HL-60 (cell line): ENCODE measurements at regions not wholly inside any gene's neighbourhood (a gene's known extent, or its start where the extent isn't known, plus 50 kb on each side); places are given as distances from the start of the nearest gene placed in this dataset.

Source experiments
- DNase-seq, 2 experiments: peaks; one replicate each; pipeline ENCODE4 v3.0.0-alpha.2; 2010 to 2020; ENCODE audit warnings: low read depth in 1 of 2, low spot score in 1 of 2
- H3K27ac ChIP-seq: fragments of 250-450 bp; sonication (Bioruptor Pico); replicated peaks from 2 replicates; pipeline ENCODE4 v1.5.1; 2020; ENCODE audit warnings: mild to moderate bottlenecking, moderate library complexity
- H3K27me3 ChIP-seq: fragments of 250-450 bp; sonication (Bioruptor Pico); 2 replicates; pipeline ENCODE4 v1.5.1; 2021; ENCODE audit warnings: mild to moderate bottlenecking, moderate library complexity; ENCODE audit not compliant: insufficient read depth, poor library complexity, severe bottlenecking
- H3K4me3 ChIP-seq: replicated peaks from 2 replicates; pipeline ENCODE4 v1.5.1; 2011; ENCODE audit warnings: mild to moderate bottlenecking, control low read depth, low read length; ENCODE audit not compliant: insufficient read depth
- CTCF ChIP-seq: IDR thresholded peaks from one replicate; pipeline ENCODE4 v1.5.1; 2011; ENCODE audit warnings: low read length, control low read depth, inconsistent platforms; ENCODE audit not compliant: insufficient read depth
- GABPA ChIP-seq: IDR thresholded peaks from 2 replicates; pipeline ENCODE4 v1.6.1; 2012; ENCODE audit warnings: low read depth
- POLR2AphosphoS5 ChIP-seq: IDR thresholded peaks from 2 replicates; pipeline ENCODE4 v1.6.1; 2012; ENCODE audit warnings: low read depth
- SPI1 ChIP-seq: IDR thresholded peaks from 2 replicates; pipeline ENCODE4 v1.6.1; 2012; ENCODE audit warnings: low read depth, mild to moderate bottlenecking, borderline replicate concordance
- TF ChIP-seq, protein P1 (sequence below): IDR thresholded peaks from 2 replicates; pipeline ENCODE4 v1.6.1; 2012; ENCODE audit warnings: low read depth; ENCODE audit not compliant: insufficient replicate concordance

DNA sequence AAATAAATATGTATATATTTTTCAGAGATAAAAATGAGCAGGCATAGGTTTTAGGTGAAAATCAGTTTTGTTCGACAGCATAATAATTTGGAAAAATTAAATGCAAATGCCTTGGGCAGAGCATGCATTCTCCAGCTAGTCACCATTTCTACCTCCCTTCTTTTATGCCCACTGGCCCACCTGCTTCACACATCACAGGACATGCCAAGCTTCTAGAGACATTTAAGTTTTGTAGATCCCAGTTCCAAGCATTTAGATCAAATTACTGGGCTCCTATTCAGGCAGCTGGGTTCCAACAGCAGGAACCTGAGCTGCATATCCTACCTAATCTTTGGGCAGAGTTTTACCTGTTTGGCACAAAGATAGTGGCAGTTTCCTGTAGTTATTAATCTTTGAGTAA lies 67.6 kb upstream of the SLC38A4 start:
- Histone ChIP-seq H3K4me3 (no peak overlapping the region), H3K27ac (no peak overlapping the region), H3K27me3 (no peaks in the 10 kb centered on the region)
- no peak for DNase-seq
- TF ChIP-seq POLR2AphosphoS5 (no peak), GABPA (no peak), SPI1 (no peak), CTCF (no peak)
- TF ChIP-seq, protein P1, sequence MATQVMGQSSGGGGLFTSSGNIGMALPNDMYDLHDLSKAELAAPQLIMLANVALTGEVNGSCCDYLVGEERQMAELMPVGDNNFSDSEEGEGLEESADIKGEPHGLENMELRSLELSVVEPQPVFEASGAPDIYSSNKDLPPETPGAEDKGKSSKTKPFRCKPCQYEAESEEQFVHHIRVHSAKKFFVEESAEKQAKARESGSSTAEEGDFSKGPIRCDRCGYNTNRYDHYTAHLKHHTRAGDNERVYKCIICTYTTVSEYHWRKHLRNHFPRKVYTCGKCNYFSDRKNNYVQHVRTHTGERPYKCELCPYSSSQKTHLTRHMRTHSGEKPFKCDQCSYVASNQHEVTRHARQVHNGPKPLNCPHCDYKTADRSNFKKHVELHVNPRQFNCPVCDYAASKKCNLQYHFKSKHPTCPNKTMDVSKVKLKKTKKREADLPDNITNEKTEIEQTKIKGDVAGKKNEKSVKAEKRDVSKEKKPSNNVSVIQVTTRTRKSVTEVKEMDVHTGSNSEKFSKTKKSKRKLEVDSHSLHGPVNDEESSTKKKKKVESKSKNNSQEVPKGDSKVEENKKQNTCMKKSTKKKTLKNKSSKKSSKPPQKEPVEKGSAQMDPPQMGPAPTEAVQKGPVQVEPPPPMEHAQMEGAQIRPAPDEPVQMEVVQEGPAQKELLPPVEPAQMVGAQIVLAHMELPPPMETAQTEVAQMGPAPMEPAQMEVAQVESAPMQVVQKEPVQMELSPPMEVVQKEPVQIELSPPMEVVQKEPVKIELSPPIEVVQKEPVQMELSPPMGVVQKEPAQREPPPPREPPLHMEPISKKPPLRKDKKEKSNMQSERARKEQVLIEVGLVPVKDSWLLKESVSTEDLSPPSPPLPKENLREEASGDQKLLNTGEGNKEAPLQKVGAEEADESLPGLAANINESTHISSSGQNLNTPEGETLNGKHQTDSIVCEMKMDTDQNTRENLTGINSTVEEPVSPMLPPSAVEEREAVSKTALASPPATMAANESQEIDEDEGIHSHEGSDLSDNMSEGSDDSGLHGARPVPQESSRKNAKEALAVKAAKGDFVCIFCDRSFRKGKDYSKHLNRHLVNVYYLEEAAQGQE, result no peak

GRCh38 chr12:46895726-46896125 lies 69.9 kb upstream of the SLC38A4 start:
- DNase-seq, result no peak
- no peak overlapping the region for H3K27ac ChIP-seq
- no peaks in the 10 kb centered on the region for H3K27me3 ChIP-seq
- H3K4me3 ChIP-seq, result no peak overlapping the region
- TF ChIP-seq SPI1, result no peak
- no peak for TF ChIP-seq GABPA
- no peak for TF ChIP-seq CTCF
- TF ChIP-seq, protein P1, result no peak

DNA sequence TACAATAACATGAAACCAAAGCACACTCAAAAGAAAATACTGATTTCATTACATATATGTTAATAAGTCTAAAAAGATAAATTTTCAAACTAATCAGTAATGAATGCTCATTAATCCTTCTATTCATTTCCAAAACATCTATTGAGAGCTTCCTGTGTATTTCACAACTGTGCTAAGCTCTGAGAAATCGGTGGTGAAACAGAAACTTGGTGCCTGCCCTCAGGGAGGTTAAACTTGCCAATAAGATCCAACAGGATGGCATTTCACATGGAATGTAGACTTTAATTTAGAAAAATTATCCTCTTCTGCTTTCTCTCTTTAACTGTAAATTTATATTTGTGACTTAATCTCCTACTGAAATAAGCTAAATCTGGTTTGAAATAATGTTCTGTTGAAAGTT lies 70.9 kb upstream of the SLC38A4 start:
- TF ChIP-seq GABPA, result no peak
- no peak for TF ChIP-seq CTCF
- TF ChIP-seq POLR2AphosphoS5, result no peak
- no peak for TF ChIP-seq SPI1
- TF ChIP-seq, protein P1, result no peak
- Histone ChIP-seq H3K27ac (no peak overlapping the region), H3K4me3 (no peak overlapping the region), H3K27me3 (no peaks in the 10 kb centered on the region)
- DNase-seq, result no peak
